ENCODE measurements at regions not wholly inside any gene's neighbourhood (a gene's known extent, or its start where the extent isn't known, plus 50 kb on each side); places are given as distances from the start of the nearest gene placed in this dataset.

- H2AFZ ChIP-seq (ENCODE audit: low read depth, low read length): no peak overlapping the region
- no peaks in the 10 kb centered on the region for H3K36me3 ChIP-seq (replicated peaks; ENCODE audit: low read depth, low read length)
- H3K4me2 ChIP-seq (ENCODE audit: low read length): no peak overlapping the region
- no peak for TF ChIP-seq CTCF (IDR thresholded peaks at IDR 0.05; ENCODE audit: low read depth, low read length)
- no peak for TF ChIP-seq EZH2phosphoT487 (IDR thresholded peaks at IDR 0.05; ENCODE audit: low read depth)
- H3K9me3 ChIP-seq (ENCODE audit: insufficient read depth, low read length): no peaks in the 10 kb centered on the region
- no peaks in the 10 kb centered on the region for H3K4me1 ChIP-seq (ENCODE audit: low read length)
- no peak overlapping the region for H3K4me3 ChIP-seq (ENCODE audit: low read length)
- no peak overlapping the region for H3K27ac ChIP-seq (ENCODE audit: low read length)
- H4K20me1 ChIP-seq (ENCODE audit: insufficient read depth, low read length): no peaks in the 10 kb centered on the region
- no peak overlapping the region for H3K9ac ChIP-seq (ENCODE audit: low read length)
- peaks cover 33% of the 10 kb centered on the region for H3K27me3 ChIP-seq (ENCODE audit: low read depth, low read length)
- no peaks in the 10 kb centered on the region for H3K79me2 ChIP-seq (ENCODE audit: low read length)
Observed at GRCh38 chr20:48550814-48551213, 277.0 kb downstream of the PREX1 start.

GRCh38 chr20:48547664-48548063, 280.1 kb downstream of the PREX1 start:
- Histone ChIP-seq H3K27me3 (ENCODE audit: low read depth, low read length) (peaks cover 18% of the 10 kb centered on the region), H3K36me3 (replicated peaks; ENCODE audit: low read depth, low read length) (peaks cover 3% of the 10 kb centered on the region), H3K9me3 (ENCODE audit: insufficient read depth, low read length) (0 out of 2 replicates have a peak, but pooled peaks cover 4% of the 10 kb centered on the region), H4K20me1 (ENCODE audit: insufficient read depth, low read length) (no peaks in the 10 kb centered on the region), H3K27ac (ENCODE audit: low read length) (no peak overlapping the region), H3K4me1 (ENCODE audit: low read length) (peaks cover 7% of the 10 kb centered on the region; the same call in 1 of the 2 replicates), H3K9ac (ENCODE audit: low read length) (no peak overlapping the region), H2AFZ (ENCODE audit: low read depth, low read length) (no peak overlapping the region), H3K79me2 (ENCODE audit: low read length) (no peaks in the 10 kb centered on the region), H3K4me2 (ENCODE audit: low read length) (no peak overlapping the region), H3K4me3 (ENCODE audit: low read length) (no peak overlapping the region)
- TF ChIP-seq CTCF (IDR thresholded peaks at IDR 0.05; ENCODE audit: low read depth, low read length) (no peak), EZH2phosphoT487 (IDR thresholded peaks at IDR 0.05; ENCODE audit: low read depth) (no peak)

GRCh38 chr20:48544402-48545339, 283.1 kb downstream of the PREX1 start:
- peaks cover 3% of the 10 kb centered on the region for H3K36me3 ChIP-seq (replicated peaks; ENCODE audit: low read depth, low read length)
- no peak overlapping the region for H3K27ac ChIP-seq (ENCODE audit: low read length)
- peaks cover 23% of the 10 kb centered on the region for H3K4me1 ChIP-seq (ENCODE audit: low read length)
- no peak overlapping the region for H2AFZ ChIP-seq (ENCODE audit: low read depth, low read length)
- no peak for TF ChIP-seq EZH2phosphoT487 (IDR thresholded peaks at IDR 0.05; ENCODE audit: low read depth)
- TF ChIP-seq CTCF (IDR thresholded peaks at IDR 0.05; ENCODE audit: low read depth, low read length): peak; percentile 17; the same call in 1 of the 2 replicates
- H3K9ac ChIP-seq (ENCODE audit: low read length): no peak overlapping the region
- no peaks in the 10 kb centered on the region for H3K79me2 ChIP-seq (ENCODE audit: low read length)
- no peak overlapping the region for H3K4me2 ChIP-seq (ENCODE audit: low read length)
- H3K9me3 ChIP-seq (ENCODE audit: insufficient read depth, low read length): 0 out of 2 replicates have a peak, but pooled peaks cover 6% of the 10 kb centered on the region
- H3K27me3 ChIP-seq (ENCODE audit: low read depth, low read length): peaks cover 11% of the 10 kb centered on the region
- no peaks in the 10 kb centered on the region for H4K20me1 ChIP-seq (ENCODE audit: insufficient read depth, low read length)
- H3K4me3 ChIP-seq (ENCODE audit: low read length): no peak overlapping the region

- peak overlapping the region; percentile 53 for H3K4me2 ChIP-seq (ENCODE audit: low read length)
- no peaks in the 10 kb centered on the region for H4K20me1 ChIP-seq (ENCODE audit: insufficient read depth, low read length)
- H2AFZ ChIP-seq (ENCODE audit: low read depth, low read length): peak overlapping the region; percentile 2; the same call in 1 of the 2 replicates
- H3K27ac ChIP-seq (ENCODE audit: low read length): no peak overlapping the region
- TF ChIP-seq CTCF (IDR thresholded peaks at IDR 0.05; ENCODE audit: low read depth, low read length) (no peak), EZH2phosphoT487 (IDR thresholded peaks at IDR 0.05; ENCODE audit: low read depth) (no peak)
- no peaks in the 10 kb centered on the region for H3K79me2 ChIP-seq (ENCODE audit: low read length)
- H3K9ac ChIP-seq (ENCODE audit: low read length): no peak overlapping the region
- H3K27me3 ChIP-seq (ENCODE audit: low read depth, low read length): peaks cover 23% of the 10 kb centered on the region
- peaks cover 24% of the 10 kb centered on the region for H3K4me1 ChIP-seq (ENCODE audit: low read length)
- H3K36me3 ChIP-seq (replicated peaks; ENCODE audit: low read depth, low read length): peaks cover 3% of the 10 kb centered on the region
- H3K4me3 ChIP-seq (ENCODE audit: low read length): peak overlapping the region; percentile 29
- 0 out of 2 replicates have a peak, but pooled peaks cover 6% of the 10 kb centered on the region for H3K9me3 ChIP-seq (ENCODE audit: insufficient read depth, low read length)
Observed at GRCh38 chr20:48541581-48542071, 286.2 kb downstream of the PREX1 start.
